IMR-90 (cell line): ENCODE measurements at regions not wholly inside any gene's neighbourhood (a gene's known extent, or its start where the extent isn't known, plus 50 kb on each side); places are given as distances from the start of the nearest gene placed in this dataset.

Source experiments
- ATAC-seq: fragments of 200-7000 bp; cut with Tn5 transposase; 2 replicates; pipeline ENCODE4 v1.9.1; 2020; ENCODE audit warnings: low read depth, mild to moderate bottlenecking, moderate library complexity
- BruUV-seq: library from RNA; stranded (reverse); fragments of 400-500 nt; replicated peaks from 2 replicates; lab custom pipeline; 2021; lab: Mats Ljungman, UMichigan
- CTCF ChIA-PET: fragments of 300-600 bp; formaldehyde crosslinking; extraction: SDS; loops from one replicate; lab custom pipeline; 2021; ENCODE audit warnings: antibody characterized with exemption; lab: Yijun Ruan, JAX
- POLR2A ChIA-PET: fragments of 300-600 bp; sonication (Branson Sonifier 250); formaldehyde crosslinking; loops from one replicate; lab custom pipeline; 2022; ENCODE audit warnings: antibody characterized with exemption; ENCODE audit not compliant: unreplicated experiment; lab: Charles Lee
- DNase-seq: peaks from one replicate; pipeline ENCODE4 v3.0.0; 2013
- H2AFZ ChIP-seq: replicated peaks from 2 replicates; pipeline ENCODE3; 2013; ENCODE audit warnings: low read length, mild to moderate bottlenecking; ENCODE audit not compliant: poor library complexity
- H2AK5ac ChIP-seq: 2 replicates; pipeline ENCODE4 v1.6.1; 2013; ENCODE audit warnings: low read depth, low read length, inconsistent platforms
- H2AK9ac ChIP-seq: replicated peaks from 2 replicates; pipeline ENCODE3; 2013; ENCODE audit warnings: mild to moderate bottlenecking, low read depth, low read length, moderate library complexity; ENCODE audit not compliant: poor library complexity
- H2BK120ac ChIP-seq: 2 replicates; pipeline ENCODE4 v1.6.1; 2013; ENCODE audit warnings: low read depth, low read length, inconsistent platforms
- H2BK15ac ChIP-seq: 3 replicates; pipeline ENCODE4 v1.6.1; 2013; ENCODE audit warnings: low read depth, low read length, inconsistent platforms
- H2BK20ac ChIP-seq: 2 replicates; pipeline ENCODE4 v1.6.1; 2013; ENCODE audit warnings: low read depth, mild to moderate bottlenecking, inconsistent platforms, low read length, moderate library complexity
- H2BK5ac ChIP-seq: 2 replicates; pipeline ENCODE4 v1.6.1; 2013; ENCODE audit warnings: mild to moderate bottlenecking, low read depth, low read length, inconsistent platforms; ENCODE audit not compliant: poor library complexity, severe bottlenecking
- H3K14ac ChIP-seq: replicated peaks from 2 replicates; pipeline ENCODE4 v1.6.1; 2013; ENCODE audit warnings: low read depth, low read length, inconsistent platforms
- H3K18ac ChIP-seq: 2 replicates; pipeline ENCODE4 v1.6.1; 2013; ENCODE audit warnings: low read depth, low read length, control low read depth
- H3K23ac ChIP-seq: 2 replicates; pipeline ENCODE4 v1.6.1; 2013; ENCODE audit warnings: low read depth, low read length, inconsistent platforms
- H3K27ac ChIP-seq: 2 replicates; pipeline ENCODE4 v1.5.1; 2013; ENCODE audit warnings: mild to moderate bottlenecking, control low read depth, low read length; ENCODE audit not compliant: insufficient read depth
- H3K27me3 ChIP-seq: 2 replicates; pipeline ENCODE4 v1.6.1; 2013; ENCODE audit warnings: low read length; ENCODE audit not compliant: control insufficient read depth, insufficient read depth
- H3K36me3 ChIP-seq: 2 replicates; pipeline ENCODE4 v1.6.1; 2013; ENCODE audit warnings: low read length, mixed read lengths; ENCODE audit not compliant: control insufficient read depth, insufficient read depth
- H3K4ac ChIP-seq: 2 replicates; pipeline ENCODE4 v1.6.1; 2013; ENCODE audit warnings: low read depth, low read length, inconsistent platforms
- H3K4me1 ChIP-seq: 2 replicates; pipeline ENCODE4 v1.6.1; 2013; ENCODE audit warnings: low read length, mixed read lengths; ENCODE audit not compliant: control insufficient read depth, insufficient read depth
- H3K4me2 ChIP-seq: 2 replicates; pipeline ENCODE4 v1.6.1; 2013; ENCODE audit warnings: low read depth, mild to moderate bottlenecking, control low read depth, low read length, moderate library complexity
- H3K4me3 ChIP-seq: 2 replicates; pipeline ENCODE4 v1.5.1; 2013; ENCODE audit warnings: low read depth, mild to moderate bottlenecking, control low read depth, low read length, moderate library complexity; ENCODE audit not compliant: insufficient read depth
- H3K56ac ChIP-seq: 2 replicates; pipeline ENCODE4 v1.6.1; 2013; ENCODE audit warnings: low read length, inconsistent platforms; ENCODE audit not compliant: insufficient read depth; ENCODE audit errors: extremely low read depth
- H3K79me1 ChIP-seq, 2 experiments: 2 replicates each; pipeline ENCODE4 v1.6.1; 2013; ENCODE audit warnings: low read length in 2 of 2, inconsistent platforms in 1 of 2, low read depth in 1 of 2
- H3K9ac ChIP-seq: 2 replicates; pipeline ENCODE4 v1.6.1; 2013; ENCODE audit warnings: low read depth, low read length, control low read depth
- H3K9me1 ChIP-seq: 2 replicates; pipeline ENCODE4 v1.6.1; 2013; ENCODE audit warnings: low read length, inconsistent platforms; ENCODE audit not compliant: insufficient read depth
- H3K9me3 ChIP-seq: 2 replicates; pipeline ENCODE4 v1.6.1; 2013; ENCODE audit warnings: low read length; ENCODE audit not compliant: control insufficient read depth, insufficient read depth
- H4K20me1 ChIP-seq: 2 replicates; pipeline ENCODE4 v1.6.1; 2013; ENCODE audit warnings: low read length, inconsistent platforms; ENCODE audit not compliant: insufficient read depth
- H4K5ac ChIP-seq: 2 replicates; pipeline ENCODE4 v1.6.1; 2013; ENCODE audit warnings: mild to moderate bottlenecking, low read depth, low read length, control low read depth
- H4K8ac ChIP-seq, 2 experiments: 2 replicates each; pipeline ENCODE4 v1.6.1; 2013; ENCODE audit warnings: low read depth in 2 of 2, low read length in 2 of 2, control low read depth in 1 of 2, inconsistent platforms in 1 of 2
- H4K91ac ChIP-seq: 2 replicates; pipeline ENCODE4 v1.6.1; 2013; ENCODE audit warnings: low read depth, low read length, inconsistent platforms; ENCODE audit not compliant: insufficient read depth
- MAZ ChIP-seq: IDR thresholded peaks from 2 replicates; pipeline ENCODE4 v1.6.1; 2012; ENCODE audit warnings: low read depth, mild to moderate bottlenecking, low read length, improper control_type of control experiment, moderate library complexity, borderline replicate concordance
- MXI1 ChIP-seq: IDR thresholded peaks from 2 replicates; pipeline ENCODE4 v1.6.1; 2012; ENCODE audit warnings: low read depth, mild to moderate bottlenecking, low read length, moderate library complexity, borderline replicate concordance
- USF2 ChIP-seq: fragments of 150-350 bp; IDR thresholded peaks from 2 replicates; pipeline ENCODE4 v1.6.1; 2017; ENCODE audit warnings: mild to moderate bottlenecking, antibody characterized with exemption, low read length, low read depth
- WGBS, 2 experiments: methylation state at CpG; one replicate each; pipeline versions ENCODE4 v1.1.5 to v1.1.7; 2013; ENCODE audit warnings: missing lambda C conversion rate in 2 of 2; ENCODE audit not compliant: insufficient read length in 1 of 2; ENCODE audit errors: extremely low coverage in 2 of 2; 5-methylcytosine and 5-hydroxymethylcytosine counted together
- dilution Hi-C: fragments of 300-500 bp; cut with HindIII; formaldehyde crosslinking; loops from one replicate; pipeline ENCODE4 v1.14.3; 2018; ENCODE audit warnings: low sequenced_read_pairs; ENCODE audit not compliant: unreplicated experiment
- in situ Hi-C: fragments of 300-500 bp; cut with MboI; formaldehyde crosslinking; loops from 3 replicates; pipeline ENCODE4 v1.14.3; 2019; ENCODE audit warnings: low sequenced_read_pairs, inconsistent platforms, mixed read lengths
- intact Hi-C: fragments of 100-400 bp; cut with micrococcal nuclease; formaldehyde crosslinking; loops from 2 replicates; pipeline ENCODE4 v1.10.0; 2022

GRCh38 chr5:3202570-3202969 lies 393.1 kb upstream of the IRX1 start:
- H3K4me1 ChIP-seq: no peaks in the 10 kb centered on the region
- ATAC-seq (no peak), DNase-seq (no peak)
- H3K23ac ChIP-seq: no peak overlapping the region
- dilution Hi-C loops (no loop called here), in situ Hi-C loops (no loop called here), intact Hi-C loops (no loop called here)
- H2BK15ac ChIP-seq: no peak overlapping the region
- H2AK5ac ChIP-seq: no peak overlapping the region
- no peaks in the 10 kb centered on the region for H3K9me1 ChIP-seq
- no peak overlapping the region for H3K4me2 ChIP-seq
- H2BK5ac ChIP-seq: no peak overlapping the region
- no peaks in the 10 kb centered on the region for H3K79me1 ChIP-seq
- no peak overlapping the region for H2AK9ac ChIP-seq
- CTCF ChIA-PET: no interaction called here
- POLR2A ChIA-PET: no interaction called here
- no peak overlapping the region for H3K56ac ChIP-seq
- H3K18ac ChIP-seq: no peak overlapping the region
- TF ChIP-seq MAZ: no peak
- no peak for TF ChIP-seq MXI1
- TF ChIP-seq USF2: no peak
- no peak overlapping the region for H2BK120ac ChIP-seq
- no peak overlapping the region for H3K4ac ChIP-seq
- H2AFZ ChIP-seq: no peak overlapping the region
- H4K20me1 ChIP-seq: no peaks in the 10 kb centered on the region
- no peak overlapping the region for H4K91ac ChIP-seq
- no peak overlapping the region for H3K27ac ChIP-seq
- H4K5ac ChIP-seq: no peak overlapping the region
- BruUV-seq: no TSS peak
- H3K4me3 ChIP-seq: no peak overlapping the region
- H4K8ac ChIP-seq: no peak overlapping the region
- H3K36me3 ChIP-seq: no peaks in the 10 kb centered on the region
- H3K9ac ChIP-seq: no peak overlapping the region
- WGBS, 2 experiments: no CpG with 5 or more reads among the region's 13 CpGs
- H2BK20ac ChIP-seq: no peak overlapping the region
- H3K27me3 ChIP-seq: no peaks in the 10 kb centered on the region
- H3K14ac ChIP-seq: no peak overlapping the region
- H3K9me3 ChIP-seq: peaks cover 37% of the 10 kb centered on the region
